GM23338 (cell line): ENCODE measurements at regions not wholly inside any gene's neighbourhood (a gene's known extent, or its start where the extent isn't known, plus 50 kb on each side); places are given as distances from the start of the nearest gene placed in this dataset.

Experiments used
- CREB1 ChIP-seq: fragments of 250-450 bp; sonication (Bioruptor Pico); IDR thresholded peaks from 2 replicates; pipeline ENCODE4 v1.5.0; 2020; ENCODE audit warnings: low read depth, mild to moderate bottlenecking, moderate library complexity
- EZH2 ChIP-seq: fragments of 200-600 bp; sonication (generic); IDR thresholded peaks from one replicate; pipeline ENCODE4 v1.8.0; 2017; ENCODE audit warnings: antibody characterized with exemption, mild to moderate bottlenecking, low read depth; ENCODE audit not compliant: unreplicated experiment
- EZH2phosphoT487 ChIP-seq: fragments of 200-600 bp; sonication (generic); IDR thresholded peaks from one replicate; pipeline ENCODE4 v1.8.1; 2018; ENCODE audit warnings: antibody characterized with exemption; ENCODE audit not compliant: unreplicated experiment
- JUNB ChIP-seq: IDR thresholded peaks from one replicate; pipeline ENCODE4 v1.6.1; 2016; ENCODE audit warnings: antibody characterized with exemption; ENCODE audit not compliant: unreplicated experiment
- NANOG ChIP-seq: IDR thresholded peaks from 2 replicates; pipeline ENCODE4 v1.6.1; 2016; ENCODE audit warnings: antibody characterized with exemption, borderline replicate concordance
- POLR2AphosphoS5 ChIP-seq: IDR thresholded peaks from 2 replicates; pipeline ENCODE4 v1.6.1; 2016; ENCODE audit warnings: antibody characterized with exemption, low read depth
- STAT1 ChIP-seq: IDR thresholded peaks from one replicate; pipeline ENCODE4 v1.6.1; 2016; ENCODE audit warnings: antibody characterized with exemption; ENCODE audit not compliant: unreplicated experiment
- ZNF114 ChIP-seq: fragments of 250-450 bp; sonication (Bioruptor Pico); IDR thresholded peaks from 2 replicates; pipeline ENCODE4 v1.5.0; 2020; ENCODE audit warnings: mild to moderate bottlenecking, moderate library complexity
- TF ChIP-seq, protein P1 (sequence below), 2 experiments: fragments of 200-600 bp in 1 of 2; sonication (generic) in 1 of 2; conservative IDR thresholded peaks; 2 replicates each; pipeline versions ENCODE4 v1.5.1 to v1.6.1; 2016 to 2017; ENCODE audit warnings: antibody characterized with exemption in 2 of 2, low read depth in 2 of 2, mild to moderate bottlenecking in 2 of 2, moderate library complexity in 1 of 2
- TF ChIP-seq, protein P2 (sequence below): IDR thresholded peaks from one replicate; pipeline ENCODE4 v1.6.1; 2018; ENCODE audit warnings: antibody characterized with exemption; ENCODE audit not compliant: unreplicated experiment
- TF ChIP-seq, protein P3 (sequence below): IDR thresholded peaks from 2 replicates; pipeline ENCODE4 v1.6.1; 2016; ENCODE audit warnings: antibody characterized with exemption
- TF ChIP-seq, protein P4 (sequence below): fragments of 250-450 bp; sonication (Bioruptor Pico); IDR thresholded peaks from 2 replicates; pipeline ENCODE4 v1.5.0; 2020; ENCODE audit warnings: mild to moderate bottlenecking, moderate library complexity

DNA sequence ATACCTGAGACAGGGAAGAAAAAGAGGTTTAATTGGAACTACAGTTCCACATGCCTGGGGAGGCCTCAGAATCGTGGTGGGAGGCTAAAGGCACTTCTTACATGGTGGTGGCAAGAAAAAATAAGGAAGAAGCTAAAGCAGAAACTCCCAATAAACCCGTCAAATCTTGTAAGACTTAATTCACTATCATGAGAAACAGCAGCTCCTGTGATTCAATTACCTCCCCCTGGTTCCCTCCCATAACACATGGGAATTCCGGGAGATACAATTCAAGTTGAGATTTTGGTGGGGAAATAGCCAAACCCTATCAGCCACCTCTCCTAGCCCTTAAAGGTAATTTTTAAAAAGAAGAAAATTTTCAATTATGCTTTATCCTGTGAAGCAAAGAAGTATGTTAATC lies 728.8 kb downstream of the RNF144A start:
- TF ChIP-seq, protein P1, sequence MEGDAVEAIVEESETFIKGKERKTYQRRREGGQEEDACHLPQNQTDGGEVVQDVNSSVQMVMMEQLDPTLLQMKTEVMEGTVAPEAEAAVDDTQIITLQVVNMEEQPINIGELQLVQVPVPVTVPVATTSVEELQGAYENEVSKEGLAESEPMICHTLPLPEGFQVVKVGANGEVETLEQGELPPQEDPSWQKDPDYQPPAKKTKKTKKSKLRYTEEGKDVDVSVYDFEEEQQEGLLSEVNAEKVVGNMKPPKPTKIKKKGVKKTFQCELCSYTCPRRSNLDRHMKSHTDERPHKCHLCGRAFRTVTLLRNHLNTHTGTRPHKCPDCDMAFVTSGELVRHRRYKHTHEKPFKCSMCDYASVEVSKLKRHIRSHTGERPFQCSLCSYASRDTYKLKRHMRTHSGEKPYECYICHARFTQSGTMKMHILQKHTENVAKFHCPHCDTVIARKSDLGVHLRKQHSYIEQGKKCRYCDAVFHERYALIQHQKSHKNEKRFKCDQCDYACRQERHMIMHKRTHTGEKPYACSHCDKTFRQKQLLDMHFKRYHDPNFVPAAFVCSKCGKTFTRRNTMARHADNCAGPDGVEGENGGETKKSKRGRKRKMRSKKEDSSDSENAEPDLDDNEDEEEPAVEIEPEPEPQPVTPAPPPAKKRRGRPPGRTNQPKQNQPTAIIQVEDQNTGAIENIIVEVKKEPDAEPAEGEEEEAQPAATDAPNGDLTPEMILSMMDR (conservative IDR thresholded peaks at IDR 0.05; ENCODE audit: low read depth in 2 of 2): no peak
- TF ChIP-seq JUNB (no peak), POLR2AphosphoS5 (no peak), STAT1 (no peak), EZH2 (no peak), EZH2phosphoT487 (no peak), CREB1 (CRISPR knock-in tag) (no peak), ZNF114 (CRISPR knock-in tag) (no peak), NANOG (no peak)
- TF ChIP-seq, protein P2, sequence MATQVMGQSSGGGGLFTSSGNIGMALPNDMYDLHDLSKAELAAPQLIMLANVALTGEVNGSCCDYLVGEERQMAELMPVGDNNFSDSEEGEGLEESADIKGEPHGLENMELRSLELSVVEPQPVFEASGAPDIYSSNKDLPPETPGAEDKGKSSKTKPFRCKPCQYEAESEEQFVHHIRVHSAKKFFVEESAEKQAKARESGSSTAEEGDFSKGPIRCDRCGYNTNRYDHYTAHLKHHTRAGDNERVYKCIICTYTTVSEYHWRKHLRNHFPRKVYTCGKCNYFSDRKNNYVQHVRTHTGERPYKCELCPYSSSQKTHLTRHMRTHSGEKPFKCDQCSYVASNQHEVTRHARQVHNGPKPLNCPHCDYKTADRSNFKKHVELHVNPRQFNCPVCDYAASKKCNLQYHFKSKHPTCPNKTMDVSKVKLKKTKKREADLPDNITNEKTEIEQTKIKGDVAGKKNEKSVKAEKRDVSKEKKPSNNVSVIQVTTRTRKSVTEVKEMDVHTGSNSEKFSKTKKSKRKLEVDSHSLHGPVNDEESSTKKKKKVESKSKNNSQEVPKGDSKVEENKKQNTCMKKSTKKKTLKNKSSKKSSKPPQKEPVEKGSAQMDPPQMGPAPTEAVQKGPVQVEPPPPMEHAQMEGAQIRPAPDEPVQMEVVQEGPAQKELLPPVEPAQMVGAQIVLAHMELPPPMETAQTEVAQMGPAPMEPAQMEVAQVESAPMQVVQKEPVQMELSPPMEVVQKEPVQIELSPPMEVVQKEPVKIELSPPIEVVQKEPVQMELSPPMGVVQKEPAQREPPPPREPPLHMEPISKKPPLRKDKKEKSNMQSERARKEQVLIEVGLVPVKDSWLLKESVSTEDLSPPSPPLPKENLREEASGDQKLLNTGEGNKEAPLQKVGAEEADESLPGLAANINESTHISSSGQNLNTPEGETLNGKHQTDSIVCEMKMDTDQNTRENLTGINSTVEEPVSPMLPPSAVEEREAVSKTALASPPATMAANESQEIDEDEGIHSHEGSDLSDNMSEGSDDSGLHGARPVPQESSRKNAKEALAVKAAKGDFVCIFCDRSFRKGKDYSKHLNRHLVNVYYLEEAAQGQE: no peak
- TF ChIP-seq, protein P3, sequence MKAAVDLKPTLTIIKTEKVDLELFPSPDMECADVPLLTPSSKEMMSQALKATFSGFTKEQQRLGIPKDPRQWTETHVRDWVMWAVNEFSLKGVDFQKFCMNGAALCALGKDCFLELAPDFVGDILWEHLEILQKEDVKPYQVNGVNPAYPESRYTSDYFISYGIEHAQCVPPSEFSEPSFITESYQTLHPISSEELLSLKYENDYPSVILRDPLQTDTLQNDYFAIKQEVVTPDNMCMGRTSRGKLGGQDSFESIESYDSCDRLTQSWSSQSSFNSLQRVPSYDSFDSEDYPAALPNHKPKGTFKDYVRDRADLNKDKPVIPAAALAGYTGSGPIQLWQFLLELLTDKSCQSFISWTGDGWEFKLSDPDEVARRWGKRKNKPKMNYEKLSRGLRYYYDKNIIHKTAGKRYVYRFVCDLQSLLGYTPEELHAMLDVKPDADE: no peak
- TF ChIP-seq, protein P4, sequence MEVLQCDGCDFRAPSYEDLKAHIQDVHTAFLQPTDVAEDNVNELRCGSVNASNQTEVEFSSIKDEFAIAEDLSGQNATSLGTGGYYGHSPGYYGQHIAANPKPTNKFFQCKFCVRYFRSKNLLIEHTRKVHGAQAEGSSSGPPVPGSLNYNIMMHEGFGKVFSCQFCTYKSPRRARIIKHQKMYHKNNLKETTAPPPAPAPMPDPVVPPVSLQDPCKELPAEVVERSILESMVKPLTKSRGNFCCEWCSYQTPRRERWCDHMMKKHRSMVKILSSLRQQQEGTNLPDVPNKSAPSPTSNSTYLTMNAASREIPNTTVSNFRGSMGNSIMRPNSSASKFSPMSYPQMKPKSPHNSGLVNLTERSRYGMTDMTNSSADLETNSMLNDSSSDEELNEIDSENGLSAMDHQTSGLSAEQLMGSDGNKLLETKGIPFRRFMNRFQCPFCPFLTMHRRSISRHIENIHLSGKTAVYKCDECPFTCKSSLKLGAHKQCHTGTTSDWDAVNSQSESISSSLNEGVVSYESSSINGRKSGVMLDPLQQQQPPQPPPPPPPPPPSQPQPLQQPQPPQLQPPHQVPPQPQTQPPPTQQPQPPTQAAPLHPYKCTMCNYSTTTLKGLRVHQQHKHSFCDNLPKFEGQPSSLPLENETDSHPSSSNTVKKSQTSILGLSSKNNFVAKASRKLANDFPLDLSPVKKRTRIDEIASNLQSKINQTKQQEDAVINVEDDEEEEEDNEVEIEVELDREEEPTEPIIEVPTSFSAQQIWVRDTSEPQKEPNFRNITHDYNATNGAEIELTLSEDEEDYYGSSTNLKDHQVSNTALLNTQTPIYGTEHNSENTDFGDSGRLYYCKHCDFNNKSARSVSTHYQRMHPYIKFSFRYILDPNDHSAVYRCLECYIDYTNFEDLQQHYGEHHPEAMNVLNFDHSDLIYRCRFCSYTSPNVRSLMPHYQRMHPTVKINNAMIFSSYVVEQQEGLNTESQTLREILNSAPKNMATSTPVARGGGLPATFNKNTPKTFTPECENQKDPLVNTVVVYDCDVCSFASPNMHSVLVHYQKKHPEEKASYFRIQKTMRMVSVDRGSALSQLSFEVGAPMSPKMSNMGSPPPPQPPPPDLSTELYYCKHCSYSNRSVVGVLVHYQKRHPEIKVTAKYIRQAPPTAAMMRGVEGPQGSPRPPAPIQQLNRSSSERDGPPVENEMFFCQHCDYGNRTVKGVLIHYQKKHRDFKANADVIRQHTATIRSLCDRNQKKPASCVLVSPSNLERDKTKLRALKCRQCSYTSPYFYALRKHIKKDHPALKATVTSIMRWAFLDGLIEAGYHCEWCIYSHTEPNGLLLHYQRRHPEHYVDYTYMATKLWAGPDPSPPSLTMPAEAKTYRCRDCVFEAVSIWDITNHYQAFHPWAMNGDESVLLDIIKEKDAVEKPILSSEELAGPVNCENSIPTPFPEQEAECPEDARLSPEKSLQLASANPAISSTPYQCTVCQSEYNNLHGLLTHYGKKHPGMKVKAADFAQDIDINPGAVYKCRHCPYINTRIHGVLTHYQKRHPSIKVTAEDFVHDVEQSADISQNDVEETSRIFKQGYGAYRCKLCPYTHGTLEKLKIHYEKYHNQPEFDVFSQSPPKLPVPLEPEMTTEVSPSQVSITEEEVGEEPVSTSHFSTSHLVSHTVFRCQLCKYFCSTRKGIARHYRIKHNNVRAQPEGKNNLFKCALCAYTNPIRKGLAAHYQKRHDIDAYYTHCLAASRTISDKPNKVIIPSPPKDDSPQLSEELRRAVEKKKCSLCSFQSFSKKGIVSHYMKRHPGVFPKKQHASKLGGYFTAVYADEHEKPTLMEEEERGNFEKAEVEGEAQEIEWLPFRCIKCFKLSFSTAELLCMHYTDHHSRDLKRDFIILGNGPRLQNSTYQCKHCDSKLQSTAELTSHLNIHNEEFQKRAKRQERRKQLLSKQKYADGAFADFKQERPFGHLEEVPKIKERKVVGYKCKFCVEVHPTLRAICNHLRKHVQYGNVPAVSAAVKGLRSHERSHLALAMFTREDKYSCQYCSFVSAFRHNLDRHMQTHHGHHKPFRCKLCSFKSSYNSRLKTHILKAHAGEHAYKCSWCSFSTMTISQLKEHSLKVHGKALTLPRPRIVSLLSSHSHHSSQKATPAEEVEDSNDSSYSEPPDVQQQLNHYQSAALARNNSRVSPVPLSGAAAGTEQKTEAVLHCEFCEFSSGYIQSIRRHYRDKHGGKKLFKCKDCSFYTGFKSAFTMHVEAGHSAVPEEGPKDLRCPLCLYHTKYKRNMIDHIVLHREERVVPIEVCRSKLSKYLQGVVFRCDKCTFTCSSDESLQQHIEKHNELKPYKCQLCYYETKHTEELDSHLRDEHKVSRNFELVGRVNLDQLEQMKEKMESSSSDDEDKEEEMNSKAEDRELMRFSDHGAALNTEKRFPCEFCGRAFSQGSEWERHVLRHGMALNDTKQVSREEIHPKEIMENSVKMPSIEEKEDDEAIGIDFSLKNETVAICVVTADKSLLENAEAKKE: no peak
